HL-60 (cell line): ENCODE measurements at regions not wholly inside any gene's neighbourhood (a gene's known extent, or its start where the extent isn't known, plus 50 kb on each side); places are given as distances from the start of the nearest gene placed in this dataset.

ENCODE experiments used
- DNase-seq, 2 experiments: peaks; one replicate each; pipeline ENCODE4 v3.0.0-alpha.2; 2010 to 2020; ENCODE audit warnings: low read depth in 1 of 2, low spot score in 1 of 2
- H3K27ac ChIP-seq: fragments of 250-450 bp; sonication (Bioruptor Pico); replicated peaks from 2 replicates; pipeline ENCODE4 v1.5.1; 2020; ENCODE audit warnings: mild to moderate bottlenecking, moderate library complexity
- H3K27me3 ChIP-seq: fragments of 250-450 bp; sonication (Bioruptor Pico); 2 replicates; pipeline ENCODE4 v1.5.1; 2021; ENCODE audit warnings: mild to moderate bottlenecking, moderate library complexity; ENCODE audit not compliant: insufficient read depth, poor library complexity, severe bottlenecking
- H3K4me3 ChIP-seq: replicated peaks from 2 replicates; pipeline ENCODE4 v1.5.1; 2011; ENCODE audit warnings: mild to moderate bottlenecking, control low read depth, low read length; ENCODE audit not compliant: insufficient read depth
- CTCF ChIP-seq: IDR thresholded peaks from one replicate; pipeline ENCODE4 v1.5.1; 2011; ENCODE audit warnings: low read length, control low read depth, inconsistent platforms; ENCODE audit not compliant: insufficient read depth
- GABPA ChIP-seq: IDR thresholded peaks from 2 replicates; pipeline ENCODE4 v1.6.1; 2012; ENCODE audit warnings: low read depth
- POLR2AphosphoS5 ChIP-seq: IDR thresholded peaks from 2 replicates; pipeline ENCODE4 v1.6.1; 2012; ENCODE audit warnings: low read depth
- REST ChIP-seq: IDR thresholded peaks from 2 replicates; pipeline ENCODE4 v1.6.1; 2012; ENCODE audit warnings: low read depth; ENCODE audit not compliant: insufficient replicate concordance
- SPI1 ChIP-seq: IDR thresholded peaks from 2 replicates; pipeline ENCODE4 v1.6.1; 2012; ENCODE audit warnings: low read depth, mild to moderate bottlenecking, borderline replicate concordance

GRCh38 chr5:32955814-32956213, 244.7 kb downstream of the NPR3 start:
- Histone ChIP-seq H3K27ac (no peak overlapping the region), H3K27me3 (no peaks in the 10 kb centered on the region), H3K4me3 (no peak overlapping the region)
- no peak for DNase-seq
- TF ChIP-seq CTCF (no peak), GABPA (no peak), REST (no peak), SPI1 (no peak), POLR2AphosphoS5 (no peak)

GRCh38 chr5:32960340-32961058, 249.4 kb downstream of the NPR3 start:
- H3K27me3 ChIP-seq, result no peaks in the 10 kb centered on the region
- H3K4me3 ChIP-seq, result no peak overlapping the region
- TF ChIP-seq POLR2AphosphoS5 (no peak), CTCF (no peak), GABPA (no peak), REST (no peak), SPI1 (no peak)
- H3K27ac ChIP-seq, result no peak overlapping the region
- no peak for DNase-seq

GRCh38 chr5:32961059-32961415, 249.9 kb downstream of the NPR3 start:
- H3K4me3 ChIP-seq, result no peak overlapping the region
- TF ChIP-seq GABPA (no peak), POLR2AphosphoS5 (no peak), SPI1 (no peak), REST (no peak), CTCF (no peak)
- no peak for DNase-seq

More at GRCh38 chr5:32961059-32961415, 249.9 kb downstream of the NPR3 start:
- Histone ChIP-seq H3K27ac (no peak overlapping the region), H3K27me3 (no peaks in the 10 kb centered on the region)
